Sigmoid colon (tissue), 6 donors: ENCODE measurements at regions not wholly inside any gene's neighbourhood (a gene's known extent, or its start where the extent isn't known, plus 50 kb on each side); places are given as distances from the start of the nearest gene placed in this dataset.

Source experiments
- DNase-seq: peaks from one replicate; pipeline ENCODE4 v3.0.0-alpha.2; 2019
- H3K27ac ChIP-seq, 4 donors: fragments of 200-600 bp; sonication (generic); one replicate each; pipeline ENCODE4 v1.5.1; 2016 to 2019; ENCODE audit warnings: mild to moderate bottlenecking in 1 of 4
- H3K27me3 ChIP-seq, 3 donors: fragments of 200-600 bp; sonication (generic); one replicate each; pipeline ENCODE4 v1.5.1; 2019; ENCODE audit warnings: mild to moderate bottlenecking in 1 of 3
- H3K36me3 ChIP-seq, 4 donors: fragments of 200-600 bp; sonication (generic); one replicate each; pipeline ENCODE4 v1.5.1; 2016 to 2019
- H3K4me1 ChIP-seq, 4 donors: fragments of 200-600 bp; sonication (generic); one replicate each; pipeline ENCODE4 v1.5.1; 2017 to 2019
- H3K4me3 ChIP-seq, 4 donors: fragments of 200-600 bp; sonication (generic); one replicate each; pipeline ENCODE4 v1.5.1; 2017 to 2019; ENCODE audit warnings: mild to moderate bottlenecking in 2 of 4, moderate library complexity in 1 of 4
- H3K9me3 ChIP-seq, 4 donors: fragments of 200-600 bp in 3 of 4; sonication (generic) in 3 of 4; one replicate each; pipeline versions ENCODE4 v1.5.1 to v1.6.1; 2013 to 2019
- CTCF ChIP-seq, 4 experiments: fragments of 450-650 bp in 3 of 4; fragments of 200-600 bp in 1 of 4; IDR thresholded peaks; one replicate each; pipeline ENCODE4 v1.5.1; 2016 to 2019; ENCODE audit warnings: antibody characterized with exemption in 4 of 4, mild to moderate bottlenecking in 3 of 4, moderate library complexity in 2 of 4
- EP300 ChIP-seq, 4 donors: sonication (generic); formaldehyde crosslinking; IDR thresholded peaks; one replicate each; pipeline ENCODE4 v1.6.1; 2017; ENCODE audit warnings: antibody characterized with exemption in 4 of 4
- POLR2A ChIP-seq, 2 donors: fragments of 450-650 bp; IDR thresholded peaks; one replicate each; pipeline ENCODE4 v1.6.1; 2016; ENCODE audit warnings: antibody characterized with exemption in 2 of 2, mild to moderate bottlenecking in 2 of 2, moderate library complexity in 2 of 2
- POLR2AphosphoS5 ChIP-seq, 4 donors: sonication (generic); formaldehyde crosslinking; IDR thresholded peaks; one replicate each; pipeline ENCODE4 v1.6.1; 2017; ENCODE audit warnings: antibody characterized with exemption in 4 of 4
- WGBS, 2 donors: extraction: QIAGEN DNeasy Blood & Tissue Kit; methylation state at CpG; one replicate each; pipeline ENCODE4 v1.1.7; 2013; 5-methylcytosine and 5-hydroxymethylcytosine counted together
- intact Hi-C: fragments of 100-400 bp; cut with DNase I; formaldehyde crosslinking; loops from one replicate; pipeline ENCODE4 v1.15.1; 2023
- donor health status: healthy with polysubstance abuse.
- donor health status: healthy.

DNA sequence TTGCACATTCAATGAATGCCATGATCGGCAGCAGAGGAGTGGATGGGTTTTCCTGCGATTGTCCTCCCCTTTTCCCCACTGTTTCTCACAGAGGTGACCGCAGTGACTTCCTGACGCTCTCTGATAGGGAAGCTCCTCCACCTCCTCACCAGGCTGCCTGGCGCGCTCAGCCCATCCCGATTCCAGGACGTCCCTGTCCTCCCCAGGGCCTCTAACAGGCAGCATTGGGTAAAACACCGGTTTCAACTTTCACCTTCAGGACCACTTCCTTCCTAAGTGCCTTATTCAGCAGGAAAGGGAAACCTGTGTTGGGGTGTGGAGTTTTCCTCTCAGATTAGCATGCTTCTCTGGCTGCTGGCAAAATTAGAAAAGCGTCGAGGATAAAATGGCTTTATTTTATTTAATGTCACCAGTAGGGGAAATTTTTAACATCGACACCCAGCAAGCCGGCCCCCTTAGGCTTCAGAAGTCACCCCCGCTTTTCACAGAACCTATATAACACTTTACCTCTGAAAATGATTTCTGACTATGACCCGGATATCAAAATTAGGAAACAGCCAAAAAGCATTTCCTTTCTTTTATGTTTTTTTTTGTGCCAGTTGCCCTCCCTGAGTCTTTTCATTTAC, 570.4 kb upstream of the GJE1 start:
- Histone ChIP-seq H3K36me3 (no peaks in the 10 kb centered on the region), H3K4me3 (peak overlapping the region in 3 of 4 donors; percentile 4 to 26 (median 16)), H3K27me3 (no peaks in the 10 kb centered on the region), H3K9me3 (no peaks in the 10 kb centered on the region), H3K4me1 (peaks cover 0 to 12% (median 3%) of the 10 kb centered on the region in 4 donors), H3K27ac (peak overlapping the region in 3 of 4 donors; percentile 2 to 53 (median 7))
- DNase-seq: peak; percentile 62
- 26 to 32% methylated on average over 15 of the region's 15 CpGs for WGBS, 2 donors
- intact Hi-C loops: no loop called here
- TF ChIP-seq POLR2A (IDR thresholded peaks at IDR 0.05) (no peak), CTCF (IDR thresholded peaks at IDR 0.05) (no peak), EP300 (IDR thresholded peaks at IDR 0.05) (no peak), POLR2AphosphoS5 (IDR thresholded peaks at IDR 0.05) (no peak)

DNA sequence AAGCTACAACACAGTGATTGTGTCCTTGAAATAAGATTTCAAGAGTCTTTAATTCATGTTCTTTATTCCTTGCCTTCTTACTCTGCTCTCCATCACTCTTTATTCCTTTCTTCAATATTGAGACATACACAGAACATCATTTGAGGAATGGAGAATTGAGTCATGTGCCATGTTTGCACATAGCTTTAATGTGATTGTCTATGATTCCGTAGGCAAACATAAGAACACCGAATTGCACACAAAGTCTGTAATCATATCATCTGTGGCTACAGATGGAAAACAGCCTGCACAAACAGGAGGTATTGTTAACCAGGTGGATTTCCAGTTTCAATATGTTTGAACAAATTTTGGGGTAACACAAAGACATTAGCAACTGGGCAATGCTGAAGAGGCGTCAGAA, 571.6 kb upstream of the GJE1 start:
- TF ChIP-seq EP300 (IDR thresholded peaks at IDR 0.05): no peak
- no peak for TF ChIP-seq POLR2AphosphoS5 (IDR thresholded peaks at IDR 0.05)
- no peak for TF ChIP-seq POLR2A (IDR thresholded peaks at IDR 0.05)
- no peak for TF ChIP-seq CTCF (IDR thresholded peaks at IDR 0.05)
- 28 to 79% methylated on average over 3 of the region's 3 CpGs for WGBS, 2 donors
- H3K27me3 ChIP-seq: no peaks in the 10 kb centered on the region
- H3K4me1 ChIP-seq: peaks cover 0 to 12% (median 3%) of the 10 kb centered on the region in 4 donors
- no peaks in the 10 kb centered on the region for H3K9me3 ChIP-seq
- no peak overlapping the region for H3K4me3 ChIP-seq
- DNase-seq: no peak
- intact Hi-C loops: no loop called here
- H3K27ac ChIP-seq: no peak overlapping the region
- no peaks in the 10 kb centered on the region for H3K36me3 ChIP-seq

GRCh38 chr6:141552463-141552862, 580.3 kb upstream of the GJE1 start:
- Histone ChIP-seq H3K36me3 (no peaks in the 10 kb centered on the region), H3K9me3 (no peaks in the 10 kb centered on the region), H3K27me3 (no peaks in the 10 kb centered on the region), H3K4me3 (no peak overlapping the region), H3K27ac (no peak overlapping the region), H3K4me1 (no peaks in the 10 kb centered on the region)
- no peak for DNase-seq
- 64 to 70% methylated on average over 1 of the region's 1 CpG for WGBS, 2 donors
- no peak for TF ChIP-seq CTCF (IDR thresholded peaks at IDR 0.05)
- TF ChIP-seq POLR2AphosphoS5 (IDR thresholded peaks at IDR 0.05): no peak
- TF ChIP-seq POLR2A (IDR thresholded peaks at IDR 0.05): no peak
- no peak for TF ChIP-seq EP300 (IDR thresholded peaks at IDR 0.05)
- intact Hi-C loops: no loop called here

- intact Hi-C loops: no loop called here
Observed at GRCh38 chr6:141552031-141552430, 580.7 kb upstream of the GJE1 start.

More at GRCh38 chr6:141552031-141552430, 580.7 kb upstream of the GJE1 start:
- 91 to 92% methylated on average over 5 of the region's 5 CpGs for WGBS, 2 donors
- TF ChIP-seq CTCF (IDR thresholded peaks at IDR 0.05) (no peak), POLR2AphosphoS5 (IDR thresholded peaks at IDR 0.05) (no peak), EP300 (IDR thresholded peaks at IDR 0.05) (no peak), POLR2A (IDR thresholded peaks at IDR 0.05) (no peak)
- Histone ChIP-seq H3K4me3 (no peak overlapping the region), H3K9me3 (no peaks in the 10 kb centered on the region), H3K4me1 (no peaks in the 10 kb centered on the region), H3K36me3 (no peaks in the 10 kb centered on the region), H3K27ac (no peak overlapping the region), H3K27me3 (no peaks in the 10 kb centered on the region)
- no peak for DNase-seq
